K562 (cell line): ENCODE measurements at regions not wholly inside any gene's neighbourhood (a gene's known extent, or its start where the extent isn't known, plus 50 kb on each side); places are given as distances from the start of the nearest gene placed in this dataset.

ENCODE experiments used
- ATAC-seq: fragments of 200-7000 bp; cut with Tn5 transposase; 3 replicates; pipeline ENCODE4 v1.9.1; 2020; ENCODE audit warnings: moderate library complexity
- BruUV-seq: library from RNA; stranded (reverse); fragments of 400-500 nt; replicated peaks from 2 replicates; lab custom pipeline; 2021; lab: Mats Ljungman, UMichigan
- CTCF ChIA-PET: fragments of 300-600 bp; formaldehyde crosslinking; extraction: SDS; loops from one replicate; lab custom pipeline; 2021; ENCODE audit warnings: low intra/inter-chr PET ratio; lab: Yijun Ruan, JAX
- POLR2A ChIA-PET: fragments of 300-600, 350-650 bp; sonication (Branson Sonifier 250); formaldehyde crosslinking; extraction: SDS; loops from one replicate; lab custom pipeline; 2021; ENCODE audit warnings: antibody characterized with exemption, inconsistent platforms; lab: Yijun Ruan, JAX
- DNase-seq, 4 experiments: peaks; one replicate each; pipeline versions ENCODE4 v3.0.0 to v3.0.0-alpha.2; 2011 to 2018; ENCODE audit warnings: low spot score in 3 of 4, mixed read lengths in 3 of 4; ENCODE audit errors: extremely low read depth in 1 of 4
- FAIRE-seq: peaks from 2 replicates; lab custom pipeline; 2011; peaks lifted over from hg19 to GRCh38; lab: Jason Lieb, UNC
- H2AFZ ChIP-seq: 2 replicates; pipeline ENCODE4 v1.6.0; 2011; ENCODE audit warnings: low read depth, low read length, control low read depth, inconsistent platforms
- H3K27ac ChIP-seq: fragments of 200-600 bp; 3 replicates; pipeline ENCODE4 v1.8.0; 2011; ENCODE audit warnings: low read depth, mild to moderate bottlenecking, control low read depth, inconsistent platforms, low read length, moderate library complexity, mixed read lengths; ENCODE audit errors: extremely low read depth
- H3K27me3 ChIP-seq, 2 experiments: fragments of 300-600 bp in 1 of 2; 2 replicates in 1 of 2; 3 replicates in 1 of 2; pipeline versions ENCODE4 v1.6.0 to v1.8.0; 2011; ENCODE audit warnings: inconsistent platforms in 2 of 2, low read length in 2 of 2, mild to moderate bottlenecking in 1 of 2, mixed read lengths in 1 of 2, moderate library complexity in 1 of 2; ENCODE audit not compliant: control insufficient read depth in 2 of 2, insufficient read depth in 2 of 2
- H3K36me3 ChIP-seq: fragments of 300-600 bp; 3 replicates; pipeline ENCODE4 v1.8.0; 2011; ENCODE audit warnings: mild to moderate bottlenecking, low read length, inconsistent platforms; ENCODE audit not compliant: control insufficient read depth, insufficient read depth
- H3K4me1 ChIP-seq, 2 experiments: fragments of 200-600 bp in 1 of 2; replicated peaks in 1 of 2; 2 replicates in 1 of 2; 3 replicates in 1 of 2; pipeline versions ENCODE4 v1.5.1 to v1.8.0; 2011; ENCODE audit warnings: inconsistent platforms in 2 of 2, low read length in 2 of 2, mild to moderate bottlenecking in 1 of 2, mixed read lengths in 1 of 2, moderate library complexity in 1 of 2; ENCODE audit not compliant: control insufficient read depth in 2 of 2, insufficient read depth in 2 of 2
- H3K4me2 ChIP-seq: 2 replicates; pipeline ENCODE4 v1.6.1; 2011; ENCODE audit warnings: low read length, control low read depth, inconsistent platforms, mixed read lengths; ENCODE audit not compliant: insufficient read depth
- H3K4me3 ChIP-seq: fragments of 200-600 bp; sonication (generic), shearing (Covaris generic); 2 replicates; pipeline ENCODE4 v1.5.1; 2016; ENCODE audit warnings: control low read depth, inconsistent platforms
- H3K79me2 ChIP-seq: fragments of 200-600 bp; 3 replicates; pipeline ENCODE4 v1.8.0; 2011; ENCODE audit warnings: low read length, inconsistent platforms; ENCODE audit not compliant: control insufficient read depth, insufficient read depth
- H3K9ac ChIP-seq, 2 experiments: 2 replicates each; pipeline versions ENCODE4 v1.6.0 to v1.6.1; 2011; ENCODE audit warnings: low read depth in 2 of 2, low read length in 2 of 2, control low read depth in 1 of 2, inconsistent platforms in 1 of 2, mild to moderate bottlenecking in 1 of 2, mixed read lengths in 1 of 2; ENCODE audit not compliant: insufficient read depth in 1 of 2
- H3K9me1 ChIP-seq: one replicate; pipeline ENCODE4 v1.6.0; 2011; ENCODE audit warnings: inconsistent platforms, mild to moderate bottlenecking, low read length, moderate library complexity; ENCODE audit not compliant: control insufficient read depth, insufficient read depth
- H3K9me3 ChIP-seq: replicated peaks from 2 replicates; pipeline ENCODE4 v1.5.1; 2011; ENCODE audit warnings: low read depth, low read length, inconsistent platforms; ENCODE audit not compliant: control insufficient read depth, insufficient read depth
- H4K20me1 ChIP-seq: replicated peaks from 2 replicates; pipeline ENCODE4 v1.6.1; 2011; ENCODE audit warnings: low read length, inconsistent platforms, mixed read lengths; ENCODE audit not compliant: control insufficient read depth, insufficient read depth
- GTF3C2 ChIP-seq: IDR thresholded peaks from 3 replicates; pipeline ENCODE4 v1.6.1; 2011; ENCODE audit warnings: borderline replicate concordance, mild to moderate bottlenecking, moderate library complexity; ENCODE audit not compliant: insufficient read length; ENCODE audit errors: extremely low read depth
- LCOR ChIP-seq: sonication (generic); formaldehyde crosslinking; IDR thresholded peaks from 2 replicates; pipeline ENCODE4 v1.8.0; 2022; ENCODE audit warnings: mild to moderate bottlenecking, missing genetic modification reagents
- RFX7 ChIP-seq: fragments of 250-450 bp; sonication (Bioruptor Pico); IDR thresholded peaks from 2 replicates; pipeline ENCODE4 v1.5.1; 2021; ENCODE audit warnings: mild to moderate bottlenecking
- TBP ChIP-seq: optimal IDR thresholded peaks from 2 replicates; pipeline ENCODE3; 2011; ENCODE audit warnings: low read depth, low read length, improper control_type of control experiment
- ZC3H4 ChIP-seq: sonication (generic); formaldehyde crosslinking; IDR thresholded peaks from 2 replicates; pipeline ENCODE4 v1.9.0; 2021; ENCODE audit warnings: missing genetic modification reagents, borderline replicate concordance
- ZNF316 ChIP-seq: fragments of 450-650 bp; IDR thresholded peaks from 2 replicates; pipeline ENCODE4 v1.6.1; 2016
- WGBS: fragments of 100-300 bp; shearing (Covaris generic); methylation state at CpG from one replicate; pipeline ENCODE4 v1.1.6; 2016; ENCODE audit warnings: low coverage, mixed read lengths; ENCODE audit not compliant: insufficient coverage; ENCODE audit errors: missing lambda C conversion rate; 5-methylcytosine and 5-hydroxymethylcytosine counted together
- in situ Hi-C: fragments of 300-500 bp; cut with MboI; formaldehyde crosslinking; loops from 4 replicates; pipeline ENCODE4 v1.15.0; 2018; ENCODE audit warnings: inconsistent platforms, mixed read lengths
- intact Hi-C: fragments of 100-400 bp; cut with micrococcal nuclease; formaldehyde crosslinking; loops from 2 replicates; pipeline ENCODE4 v1.14.2; 2022
- TF ChIP-seq, protein P1 (sequence below): fragments of 450-650 bp; formaldehyde crosslinking; IDR thresholded peaks from 2 replicates; pipeline ENCODE4 v1.4.0; 2020; ENCODE audit warnings: mild to moderate bottlenecking, mixed read lengths
- TF ChIP-seq, protein P2 (sequence below), 2 experiments: fragments of 450-650 bp; conservative IDR thresholded peaks; 2 replicates each; pipeline ENCODE4 v1.6.1; 2017; ENCODE audit warnings: mild to moderate bottlenecking in 2 of 2, moderate library complexity in 2 of 2
- TF ChIP-seq, protein P3 (sequence below): fragments of 450-650 bp; IDR thresholded peaks from 2 replicates; pipeline ENCODE4 v1.7.0; 2016; ENCODE audit warnings: borderline replicate concordance

GRCh38 chr14:87008965-87009364 is 984.0 kb downstream of the GALC start:
- DNase-seq (no peak), ATAC-seq (no peak), FAIRE-seq (no peak)
- no peaks in the 10 kb centered on the region for H3K9me3 ChIP-seq
- no peak overlapping the region for H3K27ac ChIP-seq
- no peaks in the 10 kb centered on the region for H3K4me1 ChIP-seq
- H3K79me2 ChIP-seq: no peaks in the 10 kb centered on the region
- no TSS peak for BruUV-seq
- H3K27me3 ChIP-seq: no peaks in the 10 kb centered on the region
- no peaks in the 10 kb centered on the region for H4K20me1 ChIP-seq
- in situ Hi-C loops: no loop called here
- no peaks in the 10 kb centered on the region for H3K9me1 ChIP-seq
- H3K36me3 ChIP-seq: no peaks in the 10 kb centered on the region
- H2AFZ ChIP-seq: no peak overlapping the region
- TF ChIP-seq, protein P1, sequence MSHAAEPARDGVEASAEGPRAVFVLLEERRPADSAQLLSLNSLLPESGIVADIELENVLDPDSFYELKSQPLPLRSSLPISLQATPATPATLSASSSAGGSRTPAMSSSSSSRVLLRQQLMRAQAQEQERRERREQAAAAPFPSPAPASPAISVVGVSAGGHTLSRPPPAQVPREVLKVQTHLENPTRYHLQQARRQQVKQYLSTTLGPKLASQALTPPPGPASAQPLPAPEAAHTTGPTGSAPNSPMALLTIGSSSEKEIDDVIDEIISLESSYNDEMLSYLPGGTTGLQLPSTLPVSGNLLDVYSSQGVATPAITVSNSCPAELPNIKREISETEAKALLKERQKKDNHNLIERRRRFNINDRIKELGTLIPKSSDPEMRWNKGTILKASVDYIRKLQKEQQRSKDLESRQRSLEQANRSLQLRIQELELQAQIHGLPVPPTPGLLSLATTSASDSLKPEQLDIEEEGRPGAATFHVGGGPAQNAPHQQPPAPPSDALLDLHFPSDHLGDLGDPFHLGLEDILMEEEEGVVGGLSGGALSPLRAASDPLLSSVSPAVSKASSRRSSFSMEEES: no peak
- TF ChIP-seq, protein P2, sequence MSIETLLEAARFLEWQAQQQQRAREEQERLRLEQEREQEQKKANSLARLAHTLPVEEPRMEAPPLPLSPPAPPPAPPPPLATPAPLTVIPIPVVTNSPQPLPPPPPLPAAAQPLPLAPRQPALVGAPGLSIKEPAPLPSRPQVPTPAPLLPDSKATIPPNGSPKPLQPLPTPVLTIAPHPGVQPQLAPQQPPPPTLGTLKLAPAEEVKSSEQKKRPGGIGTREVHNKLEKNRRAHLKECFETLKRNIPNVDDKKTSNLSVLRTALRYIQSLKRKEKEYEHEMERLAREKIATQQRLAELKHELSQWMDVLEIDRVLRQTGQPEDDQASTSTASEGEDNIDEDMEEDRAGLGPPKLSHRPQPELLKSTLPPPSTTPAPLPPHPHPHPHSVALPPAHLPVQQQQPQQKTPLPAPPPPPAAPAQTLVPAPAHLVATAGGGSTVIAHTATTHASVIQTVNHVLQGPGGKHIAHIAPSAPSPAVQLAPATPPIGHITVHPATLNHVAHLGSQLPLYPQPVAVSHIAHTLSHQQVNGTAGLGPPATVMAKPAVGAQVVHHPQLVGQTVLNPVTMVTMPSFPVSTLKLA (conservative IDR thresholded peaks at IDR 0.05): no peak
- TF ChIP-seq LCOR (CRISPR knock-in tag): no peak
- no peak for TF ChIP-seq TBP
- TF ChIP-seq, protein P3, sequence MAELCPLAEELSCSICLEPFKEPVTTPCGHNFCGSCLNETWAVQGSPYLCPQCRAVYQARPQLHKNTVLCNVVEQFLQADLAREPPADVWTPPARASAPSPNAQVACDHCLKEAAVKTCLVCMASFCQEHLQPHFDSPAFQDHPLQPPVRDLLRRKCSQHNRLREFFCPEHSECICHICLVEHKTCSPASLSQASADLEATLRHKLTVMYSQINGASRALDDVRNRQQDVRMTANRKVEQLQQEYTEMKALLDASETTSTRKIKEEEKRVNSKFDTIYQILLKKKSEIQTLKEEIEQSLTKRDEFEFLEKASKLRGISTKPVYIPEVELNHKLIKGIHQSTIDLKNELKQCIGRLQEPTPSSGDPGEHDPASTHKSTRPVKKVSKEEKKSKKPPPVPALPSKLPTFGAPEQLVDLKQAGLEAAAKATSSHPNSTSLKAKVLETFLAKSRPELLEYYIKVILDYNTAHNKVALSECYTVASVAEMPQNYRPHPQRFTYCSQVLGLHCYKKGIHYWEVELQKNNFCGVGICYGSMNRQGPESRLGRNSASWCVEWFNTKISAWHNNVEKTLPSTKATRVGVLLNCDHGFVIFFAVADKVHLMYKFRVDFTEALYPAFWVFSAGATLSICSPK: no peak
- no peak for TF ChIP-seq RFX7
- TF ChIP-seq GTF3C2: no peak
- no peak for TF ChIP-seq ZNF316
- no peak for TF ChIP-seq ZC3H4
- TF ChIP-seq, all 486 proteins: peak for 0
- POLR2A ChIA-PET: no interaction called here
- H3K4me2 ChIP-seq: no peak overlapping the region
- WGBS: 0% methylated on average over 1 of the region's 1 CpG
- no peak overlapping the region for H3K9ac ChIP-seq
- H3K4me3 ChIP-seq: no peak overlapping the region
- intact Hi-C loops: no loop called here
- CTCF ChIA-PET: no interaction called here
